ENCODE measurements at regions not wholly inside any gene's neighbourhood (a gene's known extent, or its start where the extent isn't known, plus 50 kb on each side); places are given as distances from the start of the nearest gene placed in this dataset.

GRCh38 chr18:73893880-73894279 lies 253.8 kb downstream of the FBXO15 start:
- DNase-seq (ENCODE audit: low spot score in 2 of 2): no peak
- Histone ChIP-seq H3K27me3 (no peaks in the 10 kb centered on the region), H3K36me3 (no peaks in the 10 kb centered on the region), H3K27ac (no peak overlapping the region), H3K9me3 (no peaks in the 10 kb centered on the region), H3K4me1 (no peaks in the 10 kb centered on the region), H3K4me3 (no peak overlapping the region)
- intact Hi-C loops (cut with DNase I): no loop called here
- no peak for TF ChIP-seq CTCF (IDR thresholded peaks at IDR 0.05)

GRCh38 chr18:73891572-73892421 lies 255.8 kb downstream of the FBXO15 start:
- DNase-seq (ENCODE audit: low spot score in 2 of 2): no peak

GRCh38 chr18:73888565-73888964 lies 259.1 kb downstream of the FBXO15 start:
- H3K36me3 ChIP-seq: no peaks in the 10 kb centered on the region
- H3K27ac ChIP-seq: no peak overlapping the region
- H3K4me1 ChIP-seq: no peaks in the 10 kb centered on the region
- no peak overlapping the region for H3K4me3 ChIP-seq
- no peak for TF ChIP-seq CTCF (IDR thresholded peaks at IDR 0.05)
- intact Hi-C loops (cut with DNase I): no loop called here
- DNase-seq (ENCODE audit: low spot score in 2 of 2): no peak
- H3K27me3 ChIP-seq: no peaks in the 10 kb centered on the region
- H3K9me3 ChIP-seq: no peaks in the 10 kb centered on the region

More at GRCh38 chr18:73891572-73892421, 255.8 kb downstream of the FBXO15 start:
- Histone ChIP-seq H3K4me1 (no peaks in the 10 kb centered on the region), H3K4me3 (no peak overlapping the region), H3K27ac (no peak overlapping the region), H3K9me3 (no peaks in the 10 kb centered on the region), H3K36me3 (no peaks in the 10 kb centered on the region), H3K27me3 (no peaks in the 10 kb centered on the region)
- intact Hi-C loops (cut with DNase I): no loop called here
- no peak for TF ChIP-seq CTCF (IDR thresholded peaks at IDR 0.05)

- no peaks in the 10 kb centered on the region for H3K36me3 ChIP-seq
- DNase-seq (ENCODE audit: low spot score in 2 of 2): no peak
- H3K27ac ChIP-seq: no peak overlapping the region
- intact Hi-C loops (cut with DNase I): no loop called here
- H3K4me3 ChIP-seq: no peak overlapping the region
- TF ChIP-seq CTCF (IDR thresholded peaks at IDR 0.05): no peak
- no peaks in the 10 kb centered on the region for H3K9me3 ChIP-seq
- H3K27me3 ChIP-seq: no peaks in the 10 kb centered on the region
- no peaks in the 10 kb centered on the region for H3K4me1 ChIP-seq
Measured at GRCh38 chr18:73887801-73888200, 259.8 kb downstream of the FBXO15 start.

GRCh38 chr18:73884868-73885267 lies 262.8 kb downstream of the FBXO15 start:
- Histone ChIP-seq H3K4me3 (no peak overlapping the region), H3K4me1 (no peaks in the 10 kb centered on the region), H3K9me3 (no peaks in the 10 kb centered on the region), H3K27me3 (no peaks in the 10 kb centered on the region), H3K27ac (no peak overlapping the region), H3K36me3 (no peaks in the 10 kb centered on the region)
- no peak for TF ChIP-seq CTCF (IDR thresholded peaks at IDR 0.05)
- DNase-seq (ENCODE audit: low spot score in 2 of 2): no peak
- intact Hi-C loops (cut with DNase I): no loop called here

Data from ascending aorta (tissue), 2 donors.